HS-27A (cell line): ENCODE measurements at regions not wholly inside any gene's neighbourhood (a gene's known extent, or its start where the extent isn't known, plus 50 kb on each side); places are given as distances from the start of the nearest gene placed in this dataset.

Source experiments
- DNase-seq: peaks from one replicate; pipeline ENCODE4 v3.0.0-alpha.2; 2012; ENCODE audit warnings: low read depth, missing footprints

DNA sequence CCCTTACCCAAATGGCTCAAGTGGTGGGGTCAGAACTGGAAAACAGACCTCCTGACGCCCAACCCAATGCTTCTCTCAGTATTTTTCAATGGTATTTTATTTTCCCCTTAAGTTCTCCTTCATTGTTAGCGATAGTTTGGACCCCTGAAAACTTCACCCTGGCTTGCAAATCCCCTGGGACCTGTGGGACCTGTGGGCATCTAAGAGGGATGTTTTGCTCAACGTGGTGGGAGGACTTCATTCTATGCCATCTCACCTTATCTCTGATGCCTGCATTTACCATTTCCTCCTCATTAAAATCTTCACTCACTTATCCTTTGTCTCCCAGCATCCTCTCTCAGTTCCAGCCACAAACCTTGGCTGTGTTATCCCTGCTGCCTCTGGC, 59.4 kb upstream of the GZMB start:
- no peak for DNase-seq

DNA sequence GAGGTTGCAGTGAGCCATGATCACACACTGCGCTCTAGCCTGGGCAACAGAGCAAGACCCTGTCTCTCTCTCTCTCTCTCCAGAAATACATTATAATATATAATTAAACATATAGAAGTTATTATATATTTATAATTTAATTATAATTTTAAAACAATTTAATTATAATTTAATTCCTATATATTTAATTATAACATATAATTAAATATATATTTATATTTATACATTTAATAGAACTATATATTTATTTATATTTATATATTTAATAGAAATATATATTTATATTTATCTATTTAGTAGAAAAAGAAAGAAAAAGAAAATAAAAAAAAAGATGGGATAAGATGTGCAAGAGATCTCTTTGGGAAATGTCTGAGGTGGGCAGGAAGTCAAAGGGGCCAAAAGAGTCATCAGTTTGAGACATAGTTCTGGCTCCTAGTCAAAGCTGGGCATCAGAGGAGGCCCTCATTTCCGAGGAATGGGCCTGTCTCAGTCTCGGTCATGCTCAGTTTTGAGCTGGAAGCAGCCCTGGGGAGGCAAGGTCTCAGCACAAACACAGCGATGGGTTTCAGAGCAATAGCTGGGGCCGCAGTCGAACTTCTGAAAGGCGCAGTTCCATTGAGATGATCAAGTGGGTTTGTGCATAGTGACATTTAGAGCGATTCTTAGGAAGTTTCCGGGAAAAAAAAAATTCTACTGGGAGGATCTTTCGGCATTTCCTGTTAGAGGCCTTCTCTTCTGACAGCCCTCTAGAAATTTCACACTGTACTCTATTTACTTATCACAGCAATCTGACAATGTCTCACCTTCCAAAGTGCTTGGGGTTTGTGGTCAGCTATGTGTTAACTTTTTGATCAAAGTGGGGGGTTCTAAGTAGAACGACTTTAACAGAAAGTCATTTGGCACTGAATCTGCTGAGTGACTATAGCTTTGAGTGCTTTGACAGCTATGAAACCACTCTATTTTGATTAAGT, 58.7 kb upstream of the GZMB start:
- no peak for DNase-seq

DNA sequence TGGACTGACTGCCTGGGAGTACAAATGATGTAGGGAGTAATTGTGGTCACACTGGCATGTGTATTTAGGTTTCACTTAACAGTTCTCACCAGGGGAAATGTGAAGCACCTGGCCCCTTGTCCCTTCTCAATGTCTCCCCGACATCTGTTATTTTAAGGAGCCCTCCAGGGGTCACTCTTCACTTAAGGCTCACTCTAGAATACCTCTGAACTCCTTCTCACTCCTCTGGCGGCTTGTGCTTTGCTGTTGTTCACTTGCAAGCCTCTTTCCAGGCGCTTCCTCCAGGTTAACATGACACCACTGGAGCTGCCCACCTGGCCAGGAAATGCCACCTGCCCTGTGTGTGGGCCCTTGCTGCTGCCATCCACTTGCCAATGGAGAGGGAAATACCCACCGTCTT, 56.5 kb upstream of the GZMB start:
- DNase-seq: no peak

DNA sequence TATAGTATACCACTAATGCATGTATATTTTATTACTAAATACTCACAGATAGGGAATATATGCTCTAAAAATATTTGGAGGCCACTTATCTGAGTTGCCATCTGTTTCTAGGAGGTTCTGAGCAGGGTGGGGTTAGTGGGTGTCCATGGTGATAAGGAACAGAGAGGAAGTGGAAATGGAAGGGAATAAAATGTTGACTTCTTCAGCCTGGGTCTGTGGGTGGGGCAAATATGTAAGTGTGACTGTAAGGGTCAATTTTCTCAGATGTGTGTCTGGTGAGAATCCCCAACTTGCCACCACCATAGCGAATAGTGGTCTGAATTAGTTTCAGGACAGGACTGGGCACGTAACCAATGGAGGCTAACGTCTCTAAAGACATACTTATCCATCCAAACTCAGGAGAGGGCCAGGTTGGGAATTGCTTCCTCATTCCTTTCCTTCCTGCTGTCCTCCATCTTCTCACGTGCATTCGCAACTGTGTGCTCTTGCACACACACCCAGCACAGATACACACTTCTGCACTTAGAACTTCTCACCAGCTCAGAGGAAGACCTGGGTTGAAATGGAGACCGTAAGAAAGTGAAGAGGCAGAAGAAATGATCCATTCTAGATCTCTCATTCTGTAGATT, 54.2 kb upstream of the GZMB start:
- no peak for DNase-seq
